H9 (cell line): ENCODE measurements at regions not wholly inside any gene's neighbourhood (a gene's known extent, or its start where the extent isn't known, plus 50 kb on each side); places are given as distances from the start of the nearest gene placed in this dataset.
A peak's percentile ranks its signal among the peaks of the same experiment; 100 is the strongest.

ENCODE experiments used
- DNase-seq: peaks from one replicate; pipeline ENCODE4 v3.0.0-alpha.2; 2017
- H2AFZ ChIP-seq: one replicate; pipeline ENCODE4 v1.6.1; 2013; ENCODE audit warnings: mild to moderate bottlenecking, low read length, control low read depth, moderate library complexity
- H2AK5ac ChIP-seq: 2 replicates; pipeline ENCODE4 v1.6.1; 2013; ENCODE audit warnings: low read length, control low read depth, mixed read lengths; ENCODE audit not compliant: insufficient read length
- H2BK120ac ChIP-seq: one replicate; pipeline ENCODE4 v1.6.1; 2013; ENCODE audit warnings: low read depth, mild to moderate bottlenecking, low read length, control low read depth, inconsistent platforms; ENCODE audit not compliant: poor library complexity, severe bottlenecking
- H2BK12ac ChIP-seq: 2 replicates; pipeline ENCODE4 v1.6.1; 2013; ENCODE audit warnings: low read length, control low read depth, mixed read lengths, low read depth; ENCODE audit not compliant: insufficient read length
- H2BK15ac ChIP-seq: 2 replicates; pipeline ENCODE4 v1.6.1; 2013; ENCODE audit warnings: low read depth, low read length, control low read depth
- H2BK20ac ChIP-seq: one replicate; pipeline ENCODE4 v1.6.1; 2013; ENCODE audit warnings: low read depth, mild to moderate bottlenecking, low read length, control low read depth, inconsistent platforms; ENCODE audit not compliant: poor library complexity, severe bottlenecking
- H2BK5ac ChIP-seq: 2 replicates; pipeline ENCODE4 v1.6.1; 2013; ENCODE audit warnings: low read length, control low read depth, mixed read lengths; ENCODE audit not compliant: insufficient read length
- H3K14ac ChIP-seq: 2 replicates; pipeline ENCODE4 v1.6.1; 2013; ENCODE audit warnings: low read length, control low read depth; ENCODE audit not compliant: insufficient read depth
- H3K18ac ChIP-seq: 2 replicates; pipeline ENCODE4 v1.6.1; 2013; ENCODE audit warnings: low read depth, mild to moderate bottlenecking, mixed read lengths, low read length, control low read depth; ENCODE audit not compliant: insufficient read length
- H3K23ac ChIP-seq: 2 replicates; pipeline ENCODE4 v1.6.1; 2013; ENCODE audit warnings: low read length, control low read depth, mixed read lengths, low read depth; ENCODE audit not compliant: insufficient read length
- H3K23me2 ChIP-seq: 2 replicates; pipeline ENCODE4 v1.6.1; 2013; ENCODE audit warnings: low read depth, mild to moderate bottlenecking, mixed read lengths, low read length, control low read depth; ENCODE audit not compliant: insufficient read length, poor library complexity, severe bottlenecking
- H3K27ac ChIP-seq: 2 replicates; pipeline ENCODE4 v1.5.1; 2013; ENCODE audit warnings: low read length, control low read depth, mixed read lengths, low read depth; ENCODE audit not compliant: insufficient read length
- H3K27me3 ChIP-seq: 2 replicates; pipeline ENCODE4 v1.6.1; 2013; ENCODE audit warnings: low read length, control low read depth, inconsistent platforms; ENCODE audit not compliant: insufficient read depth
- H3K4ac ChIP-seq: 2 replicates; pipeline ENCODE4 v1.6.1; 2013; ENCODE audit warnings: low read depth, mild to moderate bottlenecking, control low read depth, inconsistent platforms, low read length, moderate library complexity
- H3K4me1 ChIP-seq: 2 replicates; pipeline ENCODE4 v1.6.1; 2013; ENCODE audit warnings: low read length, control low read depth, inconsistent platforms; ENCODE audit not compliant: insufficient read depth
- H3K4me2 ChIP-seq: 2 replicates; pipeline ENCODE4 v1.6.1; 2013; ENCODE audit warnings: low read length, control low read depth, mixed read lengths; ENCODE audit not compliant: insufficient read length, insufficient read depth
- H3K56ac ChIP-seq: 2 replicates; pipeline ENCODE4 v1.6.1; 2013; ENCODE audit warnings: low read depth, mild to moderate bottlenecking, mixed read lengths, low read length, control low read depth; ENCODE audit not compliant: insufficient read length
- H3K79me1 ChIP-seq: 2 replicates; pipeline ENCODE4 v1.6.1; 2013; ENCODE audit warnings: low read depth, mild to moderate bottlenecking, moderate library complexity, low read length, control low read depth, inconsistent platforms; ENCODE audit not compliant: insufficient read depth, poor library complexity, severe bottlenecking
- H3K79me2 ChIP-seq: 2 replicates; pipeline ENCODE4 v1.6.1; 2013; ENCODE audit warnings: low read length, control low read depth, inconsistent platforms; ENCODE audit not compliant: insufficient read depth
- H3K9ac ChIP-seq: 2 replicates; pipeline ENCODE4 v1.6.1; 2013; ENCODE audit warnings: low read length, control low read depth, mixed read lengths; ENCODE audit not compliant: insufficient read length; ENCODE audit errors: extremely low read depth
- H3K9me3 ChIP-seq: one replicate; pipeline ENCODE4 v1.6.1; 2013; ENCODE audit warnings: low read depth, low read length, inconsistent platforms; ENCODE audit not compliant: control insufficient read depth
- H3T11ph ChIP-seq: one replicate; pipeline ENCODE4 v1.6.1; 2013; ENCODE audit warnings: mild to moderate bottlenecking, low read length, control low read depth, inconsistent platforms
- H4K20me1 ChIP-seq: one replicate; pipeline ENCODE4 v1.6.1; 2013; ENCODE audit not compliant: control insufficient read depth, insufficient read length, insufficient read depth
- H4K5ac ChIP-seq: 2 replicates; pipeline ENCODE4 v1.6.1; 2013; ENCODE audit warnings: low read depth, mild to moderate bottlenecking, mixed read lengths, low read length, control low read depth; ENCODE audit not compliant: insufficient read length
- H4K8ac ChIP-seq: replicated peaks from 2 replicates; pipeline ENCODE4 v1.6.1; 2013; ENCODE audit warnings: low read length, control low read depth, mixed read lengths, low read depth; ENCODE audit not compliant: insufficient read length
- H4K91ac ChIP-seq: 2 replicates; pipeline ENCODE4 v1.6.1; 2013; ENCODE audit warnings: low read depth, mild to moderate bottlenecking, moderate library complexity, mixed read lengths, low read length, control low read depth; ENCODE audit not compliant: insufficient read length
- H3K27ac Mint-ChIP-seq, 3 experiments: 2 replicates in 2 of 3; 3 replicates in 1 of 3; pipeline ENCODE4 v1.8.0; 2020 to 2021; ENCODE audit warnings: mixed read lengths in 3 of 3, mild to moderate bottlenecking in 1 of 3, moderate library complexity in 1 of 3
- H3K27me3 Mint-ChIP-seq: 2 replicates; pipeline ENCODE4 v1.8.0; 2021; ENCODE audit warnings: low read depth, mild to moderate bottlenecking, moderate library complexity, mixed read lengths
- H3K36me3 Mint-ChIP-seq, 3 experiments: 2 replicates in 2 of 3; 3 replicates in 1 of 3; pipeline ENCODE4 v1.8.0; 2020 to 2021; ENCODE audit warnings: low read depth in 3 of 3, mixed read lengths in 3 of 3; ENCODE audit not compliant: insufficient read depth in 1 of 3
- H3K4me1 Mint-ChIP-seq, 2 experiments: 2 replicates each; pipeline ENCODE4 v1.8.0; 2020; ENCODE audit warnings: mixed read lengths in 2 of 2
- H3K4me3 Mint-ChIP-seq, 2 experiments: 2 replicates in 1 of 2; 3 replicates in 1 of 2; pipeline ENCODE4 v1.8.0; 2020 to 2021; ENCODE audit warnings: mild to moderate bottlenecking in 2 of 2, mixed read lengths in 2 of 2, moderate library complexity in 1 of 2
- H3K9me3 Mint-ChIP-seq, 2 experiments: 2 replicates in 1 of 2; 3 replicates in 1 of 2; pipeline ENCODE4 v1.8.0; 2020; ENCODE audit warnings: mild to moderate bottlenecking in 2 of 2, mixed read lengths in 2 of 2, moderate library complexity in 1 of 2
- CTCF ChIP-seq: fragments of 200-600 bp; sonication (generic); conservative IDR thresholded peaks from 3 replicates; pipeline ENCODE4 v1.8.0; 2021; ENCODE audit warnings: antibody characterized with exemption, mild to moderate bottlenecking
- WGBS: extraction: QIAGEN DNeasy Blood & Tissue Kit; methylation state at CpG from one replicate; pipeline ENCODE4 v1.1.7; 2013; ENCODE audit warnings: missing lambda C conversion rate, low lambda C conversion rate, mixed read lengths; ENCODE audit not compliant: insufficient read length; ENCODE audit errors: extremely low coverage; 5-methylcytosine and 5-hydroxymethylcytosine counted together

- Histone ChIP-seq H2AFZ (no peak overlapping the region), H4K91ac (no peak overlapping the region), H3K27me3 (no peaks in the 10 kb centered on the region), H4K8ac (no peak overlapping the region), H3K4me2 (no peak overlapping the region), H2AK5ac (no peak overlapping the region), H2BK120ac (no peak overlapping the region), H2BK12ac (no peak overlapping the region), H3K23me2 (no peaks in the 10 kb centered on the region), H3K79me1 (no peaks in the 10 kb centered on the region), H2BK20ac (no peak overlapping the region), H2BK5ac (no peak overlapping the region), H4K5ac (no peak overlapping the region), H3K4me1 (no peaks in the 10 kb centered on the region), H2BK15ac (no peak overlapping the region), H3K18ac (no peak overlapping the region), H3K27ac (no peak overlapping the region), H4K20me1 (no peaks in the 10 kb centered on the region), H3K4ac (no peak overlapping the region), H3K79me2 (no peaks in the 10 kb centered on the region), H3K14ac (no peak overlapping the region), H3K56ac (no peak overlapping the region), H3K9ac (no peak overlapping the region), H3K9me3 (no peaks in the 10 kb centered on the region), H3T11ph (no peak overlapping the region), H3K23ac (no peak overlapping the region)
- Mint-ChIP-seq H3K4me3 (no peak overlapping the region), H3K9me3 (peaks cover 3 to 4% of the 10 kb centered on the region in 2 experiments; a peak in 2 of 5 replicates), H3K27ac (no peak overlapping the region), H3K4me1 (peaks cover 10 to 12% of the 10 kb centered on the region in 2 experiments), H3K36me3 (peaks cover 0 to 8% (median 6%) of the 10 kb centered on the region in 3 experiments; a peak in 2 of 7 replicates), H3K27me3 (no peaks in the 10 kb centered on the region)
- no CpG with 5 or more reads among the region's 4 CpGs for WGBS
- peak; percentile 36 for DNase-seq
- peak; percentile 72 for TF ChIP-seq CTCF
Measured at GRCh38 chr2:52613064-52613463, 1154.5 kb upstream of the CHAC2 start.
